ENCODE measurements at regions not wholly inside any gene's neighbourhood (a gene's known extent, or its start where the extent isn't known, plus 50 kb on each side); places are given as distances from the start of the nearest gene placed in this dataset.
"Not testable (repeated sequence)": the region's sequence is repeated elsewhere in the genome, so short reads cannot be mapped to it uniquely, and the experiment has no call there.

- no peak for DNase-seq
- Mint-ChIP-seq H3K27ac (peak overlapping the region; percentile 86), H3K27me3 (no peaks in the 10 kb centered on the region), H3K36me3 (ENCODE audit: low read depth) (peaks cover 6% of the 10 kb centered on the region), H3K4me3 (peak overlapping the region; percentile 74), H3K4me1 (peaks cover 64% of the 10 kb centered on the region), H3K9me3 (no peaks in the 10 kb centered on the region)
- ChIA-PET CTCF (interaction anchor here (1.1 to 3.3 kb wide), 5 partner anchors 9 to 96 kb away, joined by 3 to 15 read pairs (median 4); partner anchors contain the start of gene MBNL1), POLR2A (interaction anchor here (0.8 to 10.6 kb wide), 17 partner anchors 10 to 98 kb away, joined by 3 to 232 read pairs (median 4); partner anchors contain the start of gene MBNL1)
These were observed 65.1 kb upstream of the MBNL1 start for GRCh38 chr3:152203652-152204051.

- CTCF ChIA-PET, result interaction anchor here (1.1 to 3.3 kb wide), 5 partner anchors 8 to 95 kb away, joined by 3 to 15 read pairs (median 4); partner anchors contain the start of gene MBNL1
- no peaks in the 10 kb centered on the region for H3K9me3 Mint-ChIP-seq
- H3K27me3 Mint-ChIP-seq, result no peaks in the 10 kb centered on the region
- POLR2A ChIA-PET, result interaction anchor here (0.9 to 10.6 kb wide), 16 partner anchors 9 to 98 kb away, joined by 3 to 232 read pairs (median 4); partner anchors contain the start of gene MBNL1
- peaks cover 65% of the 10 kb centered on the region for H3K4me1 Mint-ChIP-seq
- peak overlapping the region; percentile 74 for H3K4me3 Mint-ChIP-seq
- H3K36me3 Mint-ChIP-seq (ENCODE audit: low read depth), result peaks cover 8% of the 10 kb centered on the region
- peak overlapping the region; percentile 70 for H3K27ac Mint-ChIP-seq
- no peak for DNase-seq
These were observed 64.5 kb upstream of the MBNL1 start for GRCh38 chr3:152204218-152204617.

- peak overlapping the region; percentile 80 for H3K27ac Mint-ChIP-seq
- DNase-seq, result no peak
- H3K36me3 Mint-ChIP-seq (ENCODE audit: low read depth), result peaks cover 8% of the 10 kb centered on the region
- peak overlapping the region; percentile 78 for H3K4me3 Mint-ChIP-seq
- H3K4me1 Mint-ChIP-seq, result peaks cover 65% of the 10 kb centered on the region
- no peaks in the 10 kb centered on the region for H3K27me3 Mint-ChIP-seq
- ChIA-PET CTCF (interaction anchor here (3.3 kb wide), 1 partner anchor 38 kb away, joined by 15 read pairs; no protein-coding TSS in a partner anchor), POLR2A (interaction anchor here (0.9 to 10.6 kb wide), 12 partner anchors 8 to 79 kb away, joined by 3 to 232 read pairs (median 6); partner anchors contain the start of gene MBNL1)
- no peaks in the 10 kb centered on the region for H3K9me3 Mint-ChIP-seq
These were observed 63.6 kb upstream of the MBNL1 start for GRCh38 chr3:152205097-152205593.

- no peak overlapping the region for H3K4me3 Mint-ChIP-seq
- ChIA-PET CTCF (no interaction called here), POLR2A (interaction anchor here (3.4 to 10.6 kb wide), 3 partner anchors 13 to 66 kb away, joined by 20 to 232 read pairs (median 24); partner anchors contain the start of gene MBNL1)
These were observed 62.4 kb upstream of the MBNL1 start for GRCh38 chr3:152206243-152206760.

GRCh38 chr3:152208439-152208838 lies 60.3 kb upstream of the MBNL1 start:
- Mint-ChIP-seq H3K36me3 (ENCODE audit: low read depth) (peaks cover 8% of the 10 kb centered on the region), H3K27ac (peak overlapping the region; percentile 17), H3K4me3 (no peak overlapping the region), H3K4me1 (peaks cover 63% of the 10 kb centered on the region), H3K27me3 (no peaks in the 10 kb centered on the region), H3K9me3 (no peaks in the 10 kb centered on the region)
- POLR2A ChIA-PET, result interaction anchor here (0.9 to 3.9 kb wide), 7 partner anchors 8 to 116 kb away, joined by 3 to 29 read pairs (median 4); no protein-coding TSS in a partner anchor
- CTCF ChIA-PET, result interaction anchor here (1.5 to 1.7 kb wide), 2 partner anchors 15 to 34 kb away, joined by 3 to 5 read pairs; no protein-coding TSS in a partner anchor
- no peak for DNase-seq

More at GRCh38 chr3:152206243-152206760, 62.4 kb upstream of the MBNL1 start:
- peaks cover 8% of the 10 kb centered on the region for H3K36me3 Mint-ChIP-seq (ENCODE audit: low read depth)
- peaks cover 63% of the 10 kb centered on the region for H3K4me1 Mint-ChIP-seq
- no peaks in the 10 kb centered on the region for H3K27me3 Mint-ChIP-seq
- H3K27ac Mint-ChIP-seq, result no peak overlapping the region
- no peaks in the 10 kb centered on the region for H3K9me3 Mint-ChIP-seq
- DNase-seq, result no peak

- ChIA-PET POLR2A (interaction anchor here (0.8 to 3.9 kb wide), 11 partner anchors 9 to 115 kb away, joined by 3 to 29 read pairs (median 4); partner anchors contain the start of gene MBNL1), CTCF (interaction anchor here (1.0 to 1.7 kb wide), 3 partner anchors 15 to 72 kb away, joined by 3 to 5 read pairs (median 5); no protein-coding TSS in a partner anchor)
- H3K27ac Mint-ChIP-seq, result peak overlapping the region; percentile 36
- no peaks in the 10 kb centered on the region for H3K9me3 Mint-ChIP-seq
- H3K4me3 Mint-ChIP-seq, result no peak overlapping the region
- no peaks in the 10 kb centered on the region for H3K27me3 Mint-ChIP-seq
- peaks cover 69% of the 10 kb centered on the region for H3K4me1 Mint-ChIP-seq
- peaks cover 8% of the 10 kb centered on the region for H3K36me3 Mint-ChIP-seq (ENCODE audit: low read depth)
- no peak for DNase-seq
These were observed 59.7 kb upstream of the MBNL1 start for GRCh38 chr3:152209060-152209459.

GRCh38 chr3:152209776-152210175 lies 59.0 kb upstream of the MBNL1 start:
- Mint-ChIP-seq H3K36me3 (ENCODE audit: low read depth) (peaks cover 8% of the 10 kb centered on the region), H3K9me3 (no peaks in the 10 kb centered on the region), H3K4me1 (peaks cover 70% of the 10 kb centered on the region), H3K4me3 (peak overlapping the region; percentile 5), H3K27me3 (no peaks in the 10 kb centered on the region), H3K27ac (peak overlapping the region; percentile 44)
- CTCF ChIA-PET, result interaction anchor here (1.0 to 1.7 kb wide), 3 partner anchors 16 to 71 kb away, joined by 3 to 5 read pairs (median 5); no protein-coding TSS in a partner anchor
- no peak for DNase-seq
- POLR2A ChIA-PET, result interaction anchor here (0.8 to 3.9 kb wide), 11 partner anchors 9 to 93 kb away, joined by 3 to 29 read pairs (median 4); partner anchors contain the start of gene MBNL1

GRCh38 chr3:152210697-152211096 lies 58.0 kb upstream of the MBNL1 start:
- no peak for DNase-seq
- H3K36me3 Mint-ChIP-seq (ENCODE audit: low read depth), result peaks cover 8% of the 10 kb centered on the region

GRCh38 chr3:152211655-152212054 lies 57.1 kb upstream of the MBNL1 start:
- ChIA-PET POLR2A (interaction anchor here (1.8 to 3.9 kb wide), 5 partner anchors 11 to 73 kb away, joined by 4 to 29 read pairs (median 9); partner anchors contain the start of gene MBNL1), CTCF (interaction anchor here (1.9 kb wide), 1 partner anchor 8 kb away, joined by 4 read pairs; no protein-coding TSS in a partner anchor)
- DNase-seq, result no peak
- peak overlapping the region; percentile 4 for H3K27ac Mint-ChIP-seq
- no peaks in the 10 kb centered on the region for H3K9me3 Mint-ChIP-seq
- H3K4me3 Mint-ChIP-seq, result no peak overlapping the region
- H3K4me1 Mint-ChIP-seq, result peaks cover 58% of the 10 kb centered on the region
- no peaks in the 10 kb centered on the region for H3K27me3 Mint-ChIP-seq
- H3K36me3 Mint-ChIP-seq (ENCODE audit: low read depth), result peaks cover 8% of the 10 kb centered on the region

More at GRCh38 chr3:152210697-152211096, 58.0 kb upstream of the MBNL1 start:
- Mint-ChIP-seq H3K27me3 (no peaks in the 10 kb centered on the region), H3K4me1 (peaks cover 64% of the 10 kb centered on the region), H3K27ac (no peak overlapping the region), H3K9me3 (no peaks in the 10 kb centered on the region), H3K4me3 (no peak overlapping the region)
- CTCF ChIA-PET, result no interaction called here
- POLR2A ChIA-PET, result interaction anchor here (0.5 to 3.9 kb wide), 3 partner anchors 10 to 57 kb away, joined by 3 to 29 read pairs (median 9); no protein-coding TSS in a partner anchor

GRCh38 chr3:152213203-152213602 lies 55.5 kb upstream of the MBNL1 start:
- Mint-ChIP-seq H3K9me3 (no peaks in the 10 kb centered on the region), H3K27me3 (no peaks in the 10 kb centered on the region), H3K4me3 (no peak overlapping the region), H3K36me3 (ENCODE audit: low read depth) (peaks cover 3% of the 10 kb centered on the region), H3K4me1 (peaks cover 51% of the 10 kb centered on the region), H3K27ac (no peak overlapping the region)
- CTCF ChIA-PET, result interaction anchor here (0.9 to 1.9 kb wide), 5 partner anchors 9 to 119 kb away, joined by 3 to 4 read pairs (median 4); no protein-coding TSS in a partner anchor
- DNase-seq, result no peak
- POLR2A ChIA-PET, result interaction anchor here (1.1 to 2.6 kb wide), 7 partner anchors 8 to 72 kb away, joined by 3 to 17 read pairs (median 6); partner anchors contain the start of gene MBNL1

GRCh38 chr3:152213938-152214337 lies 54.8 kb upstream of the MBNL1 start:
- Mint-ChIP-seq H3K4me1 (peaks cover 48% of the 10 kb centered on the region), H3K4me3 (no peak overlapping the region), H3K27me3 (no peaks in the 10 kb centered on the region), H3K9me3 (no peaks in the 10 kb centered on the region), H3K36me3 (ENCODE audit: low read depth) (peaks cover 2% of the 10 kb centered on the region), H3K27ac (no peak overlapping the region)
- DNase-seq, result no peak
- ChIA-PET CTCF (interaction anchor here (1.3 to 1.4 kb wide), 2 partner anchors 20 to 30 kb away, joined by 3 to 4 read pairs; no protein-coding TSS in a partner anchor), POLR2A (interaction anchor here (1.1 to 2.6 kb wide), 4 partner anchors 8 to 31 kb away, joined by 3 to 17 read pairs (median 5); no protein-coding TSS in a partner anchor)

GRCh38 chr3:152216960-152217865 lies 51.5 kb upstream of the MBNL1 start:
- DNase-seq; H3K9me3 Mint-ChIP-seq; H3K36me3 Mint-ChIP-seq (ENCODE audit: low read depth); CTCF ChIA-PET; H3K27ac Mint-ChIP-seq; H3K4me3 Mint-ChIP-seq; H3K27me3 Mint-ChIP-seq: not testable (repeated sequence)
- peaks cover 52% of the 10 kb centered on the region for H3K4me1 Mint-ChIP-seq
- POLR2A ChIA-PET, result interaction anchor here (1.0 to 3.8 kb wide), 6 partner anchors 8 to 51 kb away, joined by 3 to 20 read pairs (median 4); partner anchors contain the start of gene MBNL1

Data from activated CD4-positive, alpha-beta memory T cell treated with anti-CD3 and anti-CD28 coated beads, Interleukin-2, amount 10 ng/mL, durations not matched to agents 7 days and 5 days (primary cell).